Breast epithelium (tissue), 3 donors: ENCODE measurements at regions not wholly inside any gene's neighbourhood (a gene's known extent, or its start where the extent isn't known, plus 50 kb on each side); places are given as distances from the start of the nearest gene placed in this dataset.
"Not testable (repeated sequence)": the region's sequence is repeated elsewhere in the genome, so short reads cannot be mapped to it uniquely, and the experiment has no call there.

ENCODE experiments used
- POLR2A ChIP-seq: fragments of 450-650 bp; IDR thresholded peaks from one replicate; pipeline ENCODE4 v1.6.1; 2016; ENCODE audit warnings: antibody characterized with exemption, mild to moderate bottlenecking, moderate library complexity
- POLR2AphosphoS5 ChIP-seq, 3 donors: sonication (generic); formaldehyde crosslinking; IDR thresholded peaks; one replicate each; pipeline ENCODE4 v1.6.1; 2017; ENCODE audit warnings: antibody characterized with exemption in 3 of 3
- TF ChIP-seq, protein P1 (sequence below), 3 donors: fragments of 450-650 bp; IDR thresholded peaks; one replicate each; pipeline ENCODE4 v1.5.1; 2016 to 2017; ENCODE audit warnings: antibody characterized with exemption in 3 of 3, mild to moderate bottlenecking in 3 of 3, moderate library complexity in 3 of 3

DNA sequence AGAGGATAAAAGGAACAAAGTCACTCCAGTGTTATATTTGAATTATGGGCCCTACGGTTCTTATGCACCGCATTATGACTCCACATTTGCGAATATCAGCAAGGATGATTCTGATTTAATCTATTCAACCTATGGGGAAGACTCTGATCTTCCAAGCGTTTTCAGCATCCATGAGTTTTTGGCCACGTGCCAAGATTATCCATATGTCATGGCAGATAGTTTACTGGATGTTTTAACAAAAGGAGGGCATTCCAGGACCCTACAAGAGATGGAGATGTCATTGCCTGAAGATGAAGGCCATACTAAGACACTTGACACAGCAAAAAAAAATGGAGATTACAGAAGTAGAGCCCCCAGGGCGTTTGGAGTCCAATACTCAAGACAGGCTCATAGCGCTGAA lies 113.4 kb downstream of the IL12A start:
- TF ChIP-seq, protein P1, sequence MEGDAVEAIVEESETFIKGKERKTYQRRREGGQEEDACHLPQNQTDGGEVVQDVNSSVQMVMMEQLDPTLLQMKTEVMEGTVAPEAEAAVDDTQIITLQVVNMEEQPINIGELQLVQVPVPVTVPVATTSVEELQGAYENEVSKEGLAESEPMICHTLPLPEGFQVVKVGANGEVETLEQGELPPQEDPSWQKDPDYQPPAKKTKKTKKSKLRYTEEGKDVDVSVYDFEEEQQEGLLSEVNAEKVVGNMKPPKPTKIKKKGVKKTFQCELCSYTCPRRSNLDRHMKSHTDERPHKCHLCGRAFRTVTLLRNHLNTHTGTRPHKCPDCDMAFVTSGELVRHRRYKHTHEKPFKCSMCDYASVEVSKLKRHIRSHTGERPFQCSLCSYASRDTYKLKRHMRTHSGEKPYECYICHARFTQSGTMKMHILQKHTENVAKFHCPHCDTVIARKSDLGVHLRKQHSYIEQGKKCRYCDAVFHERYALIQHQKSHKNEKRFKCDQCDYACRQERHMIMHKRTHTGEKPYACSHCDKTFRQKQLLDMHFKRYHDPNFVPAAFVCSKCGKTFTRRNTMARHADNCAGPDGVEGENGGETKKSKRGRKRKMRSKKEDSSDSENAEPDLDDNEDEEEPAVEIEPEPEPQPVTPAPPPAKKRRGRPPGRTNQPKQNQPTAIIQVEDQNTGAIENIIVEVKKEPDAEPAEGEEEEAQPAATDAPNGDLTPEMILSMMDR (IDR thresholded peaks at IDR 0.05): not testable (repeated sequence)
- TF ChIP-seq POLR2A; POLR2AphosphoS5 (IDR thresholded peaks at IDR 0.05): not testable (repeated sequence)
